ENCODE measurements at regions not wholly inside any gene's neighbourhood (a gene's known extent, or its start where the extent isn't known, plus 50 kb on each side); places are given as distances from the start of the nearest gene placed in this dataset.

- no peak for DNase-seq
Measured at GRCh38 chr13:82766732-82767321, 1115.4 kb downstream of the SLITRK1 start.

- DNase-seq, result no peak
Measured at GRCh38 chr13:82758044-82758443, 1124.2 kb downstream of the SLITRK1 start.

- DNase-seq, result no peak
Measured at GRCh38 chr13:82751206-82751605, 1131.1 kb downstream of the SLITRK1 start.

GRCh38 chr13:82749551-82749950 is 1132.7 kb downstream of the SLITRK1 start:
- DNase-seq, result no peak

GRCh38 chr13:82747958-82748357 is 1134.3 kb downstream of the SLITRK1 start:
- DNase-seq, result no peak

- DNase-seq, result no peak
Measured at GRCh38 chr13:82747291-82747690, 1135.0 kb downstream of the SLITRK1 start.

- DNase-seq, result peak; percentile 55
Measured at GRCh38 chr13:82740442-82740841, 1141.8 kb downstream of the SLITRK1 start.

GRCh38 chr13:82739881-82740280 is 1142.4 kb downstream of the SLITRK1 start:
- no peak for DNase-seq

- no peak for DNase-seq
Measured at GRCh38 chr13:82729401-82729800, 1152.9 kb downstream of the SLITRK1 start.

GRCh38 chr13:82720986-82721385 is 1161.3 kb downstream of the SLITRK1 start:
- DNase-seq, result no peak

GRCh38 chr13:82719987-82720386 is 1162.3 kb downstream of the SLITRK1 start:
- DNase-seq, result no peak

GRCh38 chr13:82717249-82717648 is 1165.0 kb downstream of the SLITRK1 start:
- no peak for DNase-seq

- DNase-seq, result no peak
Measured at GRCh38 chr13:82713687-82714405, 1168.4 kb downstream of the SLITRK1 start.

GRCh38 chr13:82702513-82702912 is 1179.8 kb downstream of the SLITRK1 start:
- no peak for DNase-seq

- no peak for DNase-seq
Measured at GRCh38 chr13:82701020-82701419, 1181.3 kb downstream of the SLITRK1 start.

GRCh38 chr13:82698941-82699340 is 1183.3 kb downstream of the SLITRK1 start:
- no peak for DNase-seq

- DNase-seq, result no peak
Measured at GRCh38 chr13:82698383-82698782, 1183.9 kb downstream of the SLITRK1 start.

- no peak for DNase-seq
Measured at GRCh38 chr13:82693607-82694006, 1188.7 kb downstream of the SLITRK1 start.

- DNase-seq, result no peak
Measured at GRCh38 chr13:82688400-82688994, 1193.8 kb downstream of the SLITRK1 start.

GRCh38 chr13:82687884-82688283 is 1194.4 kb downstream of the SLITRK1 start:
- DNase-seq, result no peak

- DNase-seq, result no peak
Measured at GRCh38 chr13:82681535-82681934, 1200.7 kb downstream of the SLITRK1 start.

- no peak for DNase-seq
Measured at GRCh38 chr13:82678052-82678451, 1204.2 kb downstream of the SLITRK1 start.

- no peak for DNase-seq
Measured at GRCh38 chr13:82675024-82675423, 1207.2 kb downstream of the SLITRK1 start.

- DNase-seq, result no peak
Measured at GRCh38 chr13:82674546-82674945, 1207.7 kb downstream of the SLITRK1 start.
